LNCaP clone FGC (cell line): ENCODE measurements at regions not wholly inside any gene's neighbourhood (a gene's known extent, or its start where the extent isn't known, plus 50 kb on each side); places are given as distances from the start of the nearest gene placed in this dataset.

ENCODE experiments used
- DNase-seq: peaks from one replicate; pipeline ENCODE4 v3.0.0-alpha.2; 2011; ENCODE audit warnings: low read depth
- H3K4me3 ChIP-seq: 2 replicates; pipeline ENCODE4 v1.5.1; 2011; ENCODE audit warnings: mild to moderate bottlenecking, low read depth, low read length, control low read depth
- CTCF ChIP-seq: IDR thresholded peaks from 2 replicates; pipeline ENCODE4 v1.5.1; 2012; ENCODE audit warnings: mild to moderate bottlenecking; ENCODE audit not compliant: control insufficient read depth, insufficient read depth; ENCODE audit errors: extremely low read depth

DNA sequence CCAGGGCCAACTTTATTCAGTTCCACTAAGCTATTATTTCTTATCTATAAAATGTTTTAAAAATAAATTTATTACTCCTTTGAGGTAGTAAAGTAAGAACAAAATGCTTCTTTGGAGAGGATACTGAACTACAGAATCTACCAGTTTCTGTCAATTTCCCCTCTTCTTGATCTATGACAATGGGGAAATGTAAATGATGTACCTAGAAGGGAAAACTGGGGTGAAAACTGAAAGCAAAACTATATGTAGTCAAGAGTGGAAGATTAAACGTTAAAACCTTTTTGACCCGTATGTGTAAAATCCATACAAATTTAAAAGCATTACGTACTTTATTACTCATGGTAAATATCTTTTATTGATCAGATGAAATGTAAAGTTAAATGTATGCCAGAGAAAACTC, 1287.8 kb upstream of the TMEFF2 start:
- no peak for TF ChIP-seq CTCF
- no peak overlapping the region for H3K4me3 ChIP-seq
- DNase-seq: no peak

- TF ChIP-seq CTCF: no peak
- no peak overlapping the region for H3K4me3 ChIP-seq
Observed at GRCh38 chr2:193480187-193480586, 1285.5 kb upstream of the TMEFF2 start.

GRCh38 chr2:193476171-193476800, 1281.6 kb upstream of the TMEFF2 start:
- DNase-seq: no peak
- no peak for TF ChIP-seq CTCF
- no peak overlapping the region for H3K4me3 ChIP-seq

More at GRCh38 chr2:193480187-193480586, 1285.5 kb upstream of the TMEFF2 start:
- no peak for DNase-seq

DNA sequence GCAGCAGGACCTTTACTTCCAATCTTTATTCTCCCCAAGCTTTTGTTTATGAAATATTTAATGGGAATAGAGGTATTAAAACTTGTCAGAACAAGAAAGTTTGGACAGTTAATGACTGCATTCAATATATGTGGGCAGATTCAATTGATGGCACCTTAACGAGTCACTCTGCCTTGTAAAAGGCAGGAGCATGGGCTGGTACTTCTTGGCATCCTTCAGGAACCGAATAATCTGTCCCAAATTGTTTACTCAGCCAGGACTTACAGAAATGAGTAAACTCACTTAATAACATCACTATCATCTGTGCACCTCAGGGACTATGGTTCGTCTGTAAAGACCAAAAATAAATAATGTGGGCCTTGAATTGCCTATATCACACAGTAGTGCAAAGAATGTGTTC, 1280.3 kb upstream of the TMEFF2 start:
- TF ChIP-seq CTCF: no peak
- DNase-seq: peak; percentile 98
- no peak overlapping the region for H3K4me3 ChIP-seq

DNA sequence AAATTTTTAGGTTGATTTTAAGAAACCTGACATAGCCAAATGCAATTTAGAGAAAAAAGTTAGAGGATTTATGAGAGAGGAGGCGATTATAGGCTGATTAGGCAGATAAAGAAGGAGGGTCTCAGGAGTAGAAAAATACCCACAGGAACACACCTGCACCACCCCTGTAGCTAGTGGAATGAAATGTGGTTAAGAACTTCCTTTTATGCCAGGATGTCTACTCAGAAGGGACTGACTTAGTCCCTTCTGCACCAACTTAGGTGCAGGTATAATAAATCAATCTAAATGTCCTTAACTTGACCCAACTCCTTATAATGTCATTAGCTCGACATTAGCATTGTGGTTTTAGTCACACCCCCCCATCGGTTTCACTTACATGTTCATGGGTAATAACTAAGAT, 1274.5 kb upstream of the TMEFF2 start:
- TF ChIP-seq CTCF: no peak
- no peak overlapping the region for H3K4me3 ChIP-seq
- no peak for DNase-seq

GRCh38 chr2:193467276-193467987, 1272.7 kb upstream of the TMEFF2 start:
- no peak for TF ChIP-seq CTCF
- DNase-seq: no peak
- H3K4me3 ChIP-seq: no peak overlapping the region
